WI38 (cell line): ENCODE measurements at regions not wholly inside any gene's neighbourhood (a gene's known extent, or its start where the extent isn't known, plus 50 kb on each side); places are given as distances from the start of the nearest gene placed in this dataset.

Experiments used
- H3K4me3 ChIP-seq: 2 replicates; pipeline ENCODE4 v1.5.1; 2011; ENCODE audit warnings: low read depth, mild to moderate bottlenecking, control low read depth, low read length
- CTCF ChIP-seq: IDR thresholded peaks from 2 replicates; pipeline ENCODE4 v1.5.1; 2012; ENCODE audit warnings: low read depth, mild to moderate bottlenecking, control low read depth, low read length

- no peak overlapping the region for H3K4me3 ChIP-seq
- TF ChIP-seq CTCF: no peak
These were observed 469.5 kb upstream of the FAT1 start for GRCh38 chr4:187193141-187193540.

DNA sequence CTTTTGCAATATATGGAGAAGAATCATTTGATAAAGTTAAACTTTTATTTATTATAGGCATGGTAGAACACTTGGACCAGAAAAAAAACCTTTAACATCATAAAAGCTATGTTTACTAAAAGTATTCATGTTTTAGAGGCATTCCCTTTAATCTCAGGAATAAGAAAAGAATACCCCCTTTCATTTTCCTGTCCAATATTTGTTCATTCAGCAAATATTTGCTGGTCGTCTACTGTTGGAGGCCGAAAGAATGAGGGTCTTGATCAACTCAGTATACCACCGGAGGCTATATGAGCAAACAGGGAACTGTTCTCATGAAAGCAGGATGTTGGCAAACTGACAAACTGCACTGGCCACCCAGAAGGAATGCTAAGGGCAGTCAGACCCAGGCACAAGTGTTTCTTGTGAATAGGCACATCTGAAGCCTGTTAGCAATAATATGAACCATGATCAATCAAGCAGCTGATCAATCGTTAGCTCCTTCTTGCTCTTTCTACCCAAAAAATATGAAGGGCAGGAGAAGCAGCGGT, 480.8 kb upstream of the FAT1 start:
- TF ChIP-seq CTCF: no peak

GRCh38 chr4:187207931-187208330, 484.3 kb upstream of the FAT1 start:
- no peak overlapping the region for H3K4me3 ChIP-seq
- TF ChIP-seq CTCF: no peak

More for the DNA sequence above, 480.8 kb upstream of the FAT1 start:
- no peak overlapping the region for H3K4me3 ChIP-seq

- H3K4me3 ChIP-seq: no peak overlapping the region
These were observed 485.0 kb upstream of the FAT1 start for GRCh38 chr4:187208651-187209050.

DNA sequence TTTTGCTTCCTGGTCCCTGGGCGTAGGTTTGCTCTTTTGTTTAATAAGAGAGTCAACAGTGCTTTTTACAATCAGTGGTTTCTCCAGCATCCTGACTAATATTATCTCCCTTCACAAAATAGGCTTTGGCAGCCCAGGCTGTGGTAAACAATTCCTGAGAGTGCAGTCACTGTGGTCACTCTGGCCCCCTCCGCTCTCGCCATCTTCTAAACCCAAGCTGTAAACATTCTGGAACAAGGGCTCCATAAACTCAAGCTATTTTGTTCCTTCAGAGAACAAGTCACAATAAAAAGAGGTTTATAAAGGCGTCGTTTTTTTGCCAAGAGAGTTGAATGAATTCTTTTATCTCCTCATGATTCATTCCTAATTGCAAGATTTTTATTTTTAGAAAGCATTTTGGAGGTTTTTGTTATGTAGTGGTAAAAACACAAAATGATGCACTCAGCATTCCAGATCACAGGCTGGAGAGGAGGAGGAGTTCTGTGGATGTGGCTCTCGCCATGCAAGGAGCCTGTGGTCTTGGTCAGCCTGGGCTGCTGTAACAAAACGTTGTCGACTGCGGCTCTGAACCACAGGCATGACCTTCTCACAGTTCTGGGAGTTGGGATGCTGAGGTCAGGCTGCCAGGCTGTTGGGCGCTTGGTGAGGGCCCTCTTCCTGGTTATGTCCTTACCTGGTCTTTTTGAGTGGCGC, 486.4 kb upstream of the FAT1 start:
- no peak overlapping the region for H3K4me3 ChIP-seq
- TF ChIP-seq CTCF: no peak

More at GRCh38 chr4:187208651-187209050, 485.0 kb upstream of the FAT1 start:
- TF ChIP-seq CTCF: no peak

GRCh38 chr4:187212446-187213080, 488.9 kb upstream of the FAT1 start:
- H3K4me3 ChIP-seq: no peak overlapping the region
- TF ChIP-seq CTCF: no peak

DNA sequence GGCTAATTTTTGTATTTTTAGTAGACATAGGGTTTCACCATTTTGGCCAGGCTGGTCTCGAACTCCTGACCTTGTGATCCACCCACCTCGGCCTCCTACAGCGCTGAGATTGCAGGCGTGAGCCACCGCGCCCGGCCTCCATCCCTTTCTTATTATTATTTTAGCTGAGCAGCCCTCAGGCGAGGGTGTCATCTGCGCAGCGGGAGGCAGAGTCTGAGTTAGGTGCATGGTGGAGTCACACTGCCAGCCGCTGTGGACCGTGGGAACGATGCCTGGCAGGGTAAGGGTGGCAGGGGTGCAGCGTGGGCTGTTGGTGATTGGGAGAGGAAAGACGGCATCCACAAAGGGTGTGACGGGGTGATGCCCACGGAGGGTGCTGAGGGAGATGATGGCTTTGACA, 491.8 kb upstream of the FAT1 start:
- TF ChIP-seq CTCF: no peak
- no peak overlapping the region for H3K4me3 ChIP-seq
